ENCODE measurements at regions not wholly inside any gene's neighbourhood (a gene's known extent, or its start where the extent isn't known, plus 50 kb on each side); places are given as distances from the start of the nearest gene placed in this dataset.
A peak's percentile ranks its signal among the peaks of the same experiment; 100 is the strongest.

- no peaks in the 10 kb centered on the region for H3K36me3 ChIP-seq
- no peaks in the 10 kb centered on the region for H3K27me3 ChIP-seq (ENCODE audit: low read depth)
- DNase-seq, result no peak
- no peaks in the 10 kb centered on the region for H3K9me3 ChIP-seq (replicated peaks)
- no peak overlapping the region for H3K4me3 ChIP-seq
- no peak overlapping the region for H3K27ac ChIP-seq (replicated peaks)
- intact Hi-C loops (cut with micrococcal nuclease), result no loop called here
- TF ChIP-seq CTCF (IDR thresholded peaks at IDR 0.05; ENCODE audit: borderline replicate concordance), result no peak
- H3K4me1 ChIP-seq, result no peaks in the 10 kb centered on the region
These were observed 361.4 kb downstream of the CBLL2 start for GRCh38 chrX:22634083-22634482.

GRCh38 chrX:22634751-22635150, 362.0 kb downstream of the CBLL2 start:
- no peak overlapping the region for H3K4me3 ChIP-seq
- DNase-seq, result no peak
- H3K9me3 ChIP-seq (replicated peaks), result no peaks in the 10 kb centered on the region
- no peak overlapping the region for H3K27ac ChIP-seq (replicated peaks)
- no peak for TF ChIP-seq CTCF (IDR thresholded peaks at IDR 0.05; ENCODE audit: borderline replicate concordance)
- no peaks in the 10 kb centered on the region for H3K4me1 ChIP-seq
- H3K36me3 ChIP-seq, result no peaks in the 10 kb centered on the region
- no peaks in the 10 kb centered on the region for H3K27me3 ChIP-seq (ENCODE audit: low read depth)
- intact Hi-C loops (cut with micrococcal nuclease), result no loop called here

DNA sequence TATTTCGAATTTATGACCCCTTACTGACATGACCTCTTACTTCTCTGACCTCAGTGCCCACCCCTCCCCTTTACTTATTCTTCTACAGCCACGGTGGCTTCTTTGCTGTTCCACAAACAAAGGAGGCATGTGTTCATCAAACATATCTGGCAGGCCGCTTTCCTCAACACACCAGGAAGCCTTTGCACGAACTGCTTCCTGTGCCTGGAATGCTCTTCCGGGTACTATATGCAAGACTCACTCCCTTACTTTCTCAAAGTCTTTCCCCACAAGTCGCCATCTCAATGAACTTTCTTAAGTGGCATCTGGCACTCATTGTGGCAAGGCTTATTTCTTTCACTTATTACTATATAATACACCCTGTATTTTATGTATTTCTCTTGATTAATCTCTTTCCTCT, 351.5 kb upstream of the DDX53 start:
- TF ChIP-seq CTCF (IDR thresholded peaks at IDR 0.05; ENCODE audit: borderline replicate concordance), result no peak
- intact Hi-C loops (cut with micrococcal nuclease), result no loop called here

GRCh38 chrX:22650691-22651090, 349.1 kb upstream of the DDX53 start:
- intact Hi-C loops (cut with micrococcal nuclease), result no loop called here
- H3K27me3 ChIP-seq (ENCODE audit: low read depth), result no peaks in the 10 kb centered on the region
- no peak overlapping the region for H3K4me3 ChIP-seq
- no peaks in the 10 kb centered on the region for H3K4me1 ChIP-seq
- no peak for TF ChIP-seq CTCF (IDR thresholded peaks at IDR 0.05; ENCODE audit: borderline replicate concordance)
- H3K27ac ChIP-seq (replicated peaks), result no peak overlapping the region
- DNase-seq, result peak; percentile 13
- H3K36me3 ChIP-seq, result no peaks in the 10 kb centered on the region
- H3K9me3 ChIP-seq (replicated peaks), result no peaks in the 10 kb centered on the region

More for the DNA sequence above, 351.5 kb upstream of the DDX53 start:
- Histone ChIP-seq H3K36me3 (no peaks in the 10 kb centered on the region), H3K27me3 (ENCODE audit: low read depth) (no peaks in the 10 kb centered on the region), H3K4me3 (no peak overlapping the region), H3K4me1 (no peaks in the 10 kb centered on the region), H3K9me3 (replicated peaks) (no peaks in the 10 kb centered on the region), H3K27ac (replicated peaks) (no peak overlapping the region)
- DNase-seq, result no peak

- TF ChIP-seq CTCF (IDR thresholded peaks at IDR 0.05; ENCODE audit: borderline replicate concordance), result no peak
- no peak overlapping the region for H3K4me3 ChIP-seq
- H3K9me3 ChIP-seq (replicated peaks), result no peaks in the 10 kb centered on the region
- H3K27me3 ChIP-seq (ENCODE audit: low read depth), result no peaks in the 10 kb centered on the region
- no peaks in the 10 kb centered on the region for H3K36me3 ChIP-seq
- no peak overlapping the region for H3K27ac ChIP-seq (replicated peaks)
- DNase-seq, result no peak
- H3K4me1 ChIP-seq, result no peaks in the 10 kb centered on the region
- intact Hi-C loops (cut with micrococcal nuclease), result no loop called here
These were observed 347.2 kb upstream of the DDX53 start for GRCh38 chrX:22652596-22652995.

DNA sequence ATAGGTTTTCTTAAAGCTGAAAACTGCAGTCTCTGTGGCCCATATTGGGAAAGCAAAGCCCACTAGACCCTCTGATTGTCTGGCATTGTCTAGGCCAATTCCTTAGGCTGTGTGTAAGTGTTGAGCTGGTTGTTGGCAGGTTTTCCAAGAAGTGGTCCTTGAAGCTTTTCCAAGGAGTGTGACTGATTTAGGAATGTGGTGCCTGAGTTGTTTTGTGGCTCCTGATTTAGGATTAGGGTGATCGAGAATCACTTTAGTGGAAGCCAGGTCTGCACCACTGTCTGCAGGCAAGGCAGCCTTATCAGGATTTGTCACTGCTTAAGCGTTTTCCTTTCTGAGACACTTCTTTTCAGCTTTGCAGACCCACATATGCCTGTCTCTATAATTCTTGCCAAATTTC, 339.0 kb upstream of the DDX53 start:
- DNase-seq, result no peak
- Histone ChIP-seq H3K4me1 (no peaks in the 10 kb centered on the region), H3K4me3 (no peak overlapping the region), H3K36me3 (no peaks in the 10 kb centered on the region), H3K27me3 (ENCODE audit: low read depth) (no peaks in the 10 kb centered on the region), H3K9me3 (replicated peaks) (no peaks in the 10 kb centered on the region), H3K27ac (replicated peaks) (no peak overlapping the region)
- TF ChIP-seq CTCF (IDR thresholded peaks at IDR 0.05; ENCODE audit: borderline replicate concordance), result no peak
- intact Hi-C loops (cut with micrococcal nuclease), result no loop called here
